GM12875 (cell line): ENCODE measurements at regions not wholly inside any gene's neighbourhood (a gene's known extent, or its start where the extent isn't known, plus 50 kb on each side); places are given as distances from the start of the nearest gene placed in this dataset.
"Not testable (repeated sequence)": the region's sequence is repeated elsewhere in the genome, so short reads cannot be mapped to it uniquely, and the experiment has no call there.

ENCODE experiments used
- H3K4me3 ChIP-seq: one replicate; pipeline ENCODE4 v1.5.1; 2011; ENCODE audit warnings: low read depth, low read length, control low read depth
- TF ChIP-seq, protein P1 (sequence below): IDR thresholded peaks from 2 replicates; pipeline ENCODE4 v1.5.1; 2011; ENCODE audit warnings: low read depth, mild to moderate bottlenecking, control low read depth, inconsistent platforms, low read length, moderate library complexity, borderline replicate concordance; ENCODE audit not compliant: insufficient read depth

DNA sequence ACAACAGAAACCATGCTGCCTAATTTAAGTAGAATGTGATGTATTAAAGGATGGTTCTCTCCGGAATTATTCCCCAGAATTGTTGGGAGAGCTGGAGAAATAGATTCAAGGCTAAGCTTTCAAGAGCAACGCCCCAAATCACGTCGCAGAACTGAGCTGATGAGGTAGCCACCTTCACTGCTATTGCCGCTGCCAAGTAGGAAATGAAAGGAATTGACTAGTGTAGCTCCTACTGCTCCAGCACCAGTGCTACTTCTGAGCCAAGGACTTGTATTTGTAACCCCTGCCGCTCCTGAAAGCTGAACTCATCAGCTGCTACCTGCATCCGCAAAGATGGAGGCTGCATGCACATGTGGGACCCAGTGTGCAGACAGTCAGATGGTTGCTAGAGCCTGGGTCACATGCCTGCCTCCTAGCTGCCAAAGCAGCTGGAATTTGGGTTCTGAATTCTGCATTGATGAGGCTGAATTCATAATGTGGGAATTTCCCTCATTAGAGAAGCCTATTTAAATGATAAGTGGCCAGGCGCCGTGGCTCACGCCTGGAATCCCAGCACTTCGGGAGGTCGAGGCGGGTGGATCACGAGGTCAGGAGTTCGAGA lies 173.9 kb downstream of the PDGFRA start:
- no peak overlapping the region for H3K4me3 ChIP-seq
- TF ChIP-seq, protein P1, sequence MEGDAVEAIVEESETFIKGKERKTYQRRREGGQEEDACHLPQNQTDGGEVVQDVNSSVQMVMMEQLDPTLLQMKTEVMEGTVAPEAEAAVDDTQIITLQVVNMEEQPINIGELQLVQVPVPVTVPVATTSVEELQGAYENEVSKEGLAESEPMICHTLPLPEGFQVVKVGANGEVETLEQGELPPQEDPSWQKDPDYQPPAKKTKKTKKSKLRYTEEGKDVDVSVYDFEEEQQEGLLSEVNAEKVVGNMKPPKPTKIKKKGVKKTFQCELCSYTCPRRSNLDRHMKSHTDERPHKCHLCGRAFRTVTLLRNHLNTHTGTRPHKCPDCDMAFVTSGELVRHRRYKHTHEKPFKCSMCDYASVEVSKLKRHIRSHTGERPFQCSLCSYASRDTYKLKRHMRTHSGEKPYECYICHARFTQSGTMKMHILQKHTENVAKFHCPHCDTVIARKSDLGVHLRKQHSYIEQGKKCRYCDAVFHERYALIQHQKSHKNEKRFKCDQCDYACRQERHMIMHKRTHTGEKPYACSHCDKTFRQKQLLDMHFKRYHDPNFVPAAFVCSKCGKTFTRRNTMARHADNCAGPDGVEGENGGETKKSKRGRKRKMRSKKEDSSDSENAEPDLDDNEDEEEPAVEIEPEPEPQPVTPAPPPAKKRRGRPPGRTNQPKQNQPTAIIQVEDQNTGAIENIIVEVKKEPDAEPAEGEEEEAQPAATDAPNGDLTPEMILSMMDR = no peak

DNA sequence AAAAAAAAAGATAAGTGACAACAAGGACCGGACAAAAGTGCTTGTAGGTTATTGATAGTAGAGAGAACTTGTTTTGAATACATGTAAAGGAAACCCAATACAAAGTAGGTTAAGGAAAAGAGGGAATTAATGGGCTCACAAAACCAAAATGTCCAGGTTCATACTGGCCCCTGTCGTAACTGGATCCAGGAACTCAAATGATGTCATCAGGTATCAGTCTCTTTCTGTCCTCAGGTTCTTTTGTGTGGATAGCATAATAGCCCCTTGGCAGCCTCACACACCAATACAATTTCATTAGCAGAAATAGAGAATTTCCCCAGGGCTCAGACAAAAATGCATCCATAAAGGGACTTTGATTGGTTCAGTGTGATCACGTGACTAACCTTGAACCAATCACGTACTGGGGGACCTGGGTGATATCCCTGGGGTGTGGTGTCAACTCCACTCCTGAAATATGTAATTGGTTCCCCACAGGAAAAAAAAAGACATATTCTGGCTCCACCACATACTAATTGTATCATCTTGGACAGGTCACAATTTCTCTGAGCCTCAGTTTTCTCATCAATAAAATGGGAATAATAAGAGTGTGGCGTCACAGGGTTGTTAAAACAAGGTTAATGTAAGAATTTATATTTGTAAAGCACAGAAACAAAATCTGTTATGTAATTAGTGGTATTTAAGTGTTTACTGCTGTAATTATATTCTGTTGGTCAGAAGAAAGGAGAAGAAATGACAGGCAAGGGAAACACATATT lies 174.8 kb downstream of the PDGFRA start:
- TF ChIP-seq, protein P1 = no peak
- no peak overlapping the region for H3K4me3 ChIP-seq

DNA sequence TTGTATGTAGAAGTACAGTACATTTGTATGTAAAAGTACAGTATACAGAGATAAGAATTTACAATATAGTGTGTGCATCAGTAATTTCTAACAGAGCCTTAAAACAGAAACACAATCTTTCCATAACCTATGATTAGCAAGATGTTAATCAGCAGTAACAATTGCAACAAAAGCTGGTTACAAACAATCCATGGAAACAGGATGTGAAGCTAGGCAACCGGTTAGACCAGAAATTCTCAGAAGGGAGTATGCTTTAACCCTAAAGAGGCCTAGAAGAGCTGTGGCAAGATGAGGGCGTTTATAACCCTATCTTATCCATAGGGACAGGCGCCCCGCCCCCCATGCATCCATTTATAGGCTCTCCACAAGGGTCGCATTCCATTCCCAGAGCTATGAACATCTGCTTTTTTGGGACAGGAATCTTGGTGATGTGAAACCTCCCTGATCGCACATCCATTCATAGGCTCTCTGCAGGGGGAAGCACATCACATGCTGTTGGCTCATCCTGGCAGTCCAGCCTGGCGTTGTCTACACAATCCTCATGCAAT lies 180.3 kb downstream of the PDGFRA start:
- H3K4me3 ChIP-seq = not testable (repeated sequence)

DNA sequence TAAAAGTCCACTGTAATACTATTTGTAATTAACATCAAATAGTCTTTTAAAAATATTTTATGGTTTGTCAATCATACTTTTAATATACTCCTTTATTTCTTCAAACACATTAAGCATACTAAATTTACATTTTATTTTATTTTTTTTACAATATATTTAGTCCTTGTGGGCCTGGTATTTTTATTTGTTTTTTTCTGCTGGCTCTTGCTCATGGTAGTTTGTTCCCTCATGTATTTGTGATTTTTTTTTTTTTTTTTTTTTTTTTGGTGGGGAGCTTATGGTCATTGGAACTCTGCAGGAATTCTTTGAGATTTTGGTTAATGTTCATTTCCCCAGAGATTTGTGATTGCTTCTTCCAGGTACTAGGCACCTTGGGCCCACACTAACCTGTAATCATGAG lies 185.5 kb downstream of the PDGFRA start:
- no peak overlapping the region for H3K4me3 ChIP-seq
- TF ChIP-seq, protein P1 = no peak

DNA sequence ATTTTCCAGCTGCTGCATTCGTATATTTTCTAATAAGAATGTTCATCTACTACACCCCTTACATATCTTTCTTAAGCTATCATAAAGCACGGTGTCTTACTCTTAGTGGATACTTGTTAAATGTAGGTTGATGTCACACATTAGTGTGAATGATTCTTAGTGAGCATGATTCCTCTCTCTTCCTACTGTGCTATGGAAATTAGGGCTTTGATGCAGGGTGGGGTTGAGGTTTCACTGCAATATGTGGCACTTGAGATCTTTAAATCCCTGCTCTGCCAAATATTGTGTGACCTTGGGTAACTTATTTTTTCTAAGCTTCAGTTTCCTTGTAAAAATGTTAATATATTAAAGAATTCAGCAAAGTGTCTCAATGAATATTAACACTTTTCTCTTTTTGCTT lies 188.4 kb downstream of the PDGFRA start:
- H3K4me3 ChIP-seq = no peak overlapping the region
- TF ChIP-seq, protein P1 = no peak

DNA sequence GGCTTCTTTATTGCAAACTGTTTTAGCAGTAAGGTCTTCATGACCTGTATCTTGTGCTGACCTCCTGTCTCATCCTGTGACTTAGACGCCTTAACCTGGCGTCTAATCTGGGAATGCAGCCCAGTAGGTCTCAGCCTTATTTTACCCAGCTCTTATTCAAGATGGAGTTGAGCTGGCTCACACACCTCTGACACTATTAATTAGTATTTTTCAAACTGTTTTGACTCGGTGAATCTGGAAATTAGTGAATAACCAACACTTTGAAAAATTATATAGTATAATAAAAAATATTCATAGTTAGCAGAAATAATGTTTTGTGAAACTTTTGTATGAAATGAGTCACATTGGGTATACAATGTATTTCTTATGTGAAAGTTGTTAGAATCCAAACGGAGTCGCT lies 189.4 kb downstream of the PDGFRA start:
- no peak overlapping the region for H3K4me3 ChIP-seq
- TF ChIP-seq, protein P1 = no peak

DNA sequence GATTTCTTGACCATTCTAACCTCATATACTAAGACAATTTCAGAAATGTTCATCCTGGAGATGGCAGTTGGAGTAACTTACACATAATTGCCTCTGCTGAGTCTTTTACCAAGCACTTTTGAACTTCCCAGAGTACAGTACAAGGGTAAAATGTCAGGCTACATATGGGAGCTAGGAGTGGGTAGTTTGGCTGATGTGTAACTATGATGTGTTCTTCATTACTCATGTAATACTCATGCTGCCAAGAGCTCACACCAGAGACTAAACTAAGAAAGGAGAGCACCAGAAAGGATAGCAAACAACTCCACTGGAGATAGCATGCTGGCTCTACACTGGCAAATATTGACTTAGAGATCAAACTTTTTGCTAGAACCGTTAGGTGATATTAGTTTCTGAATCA lies 194.0 kb downstream of the PDGFRA start:
- no peak overlapping the region for H3K4me3 ChIP-seq
- TF ChIP-seq, protein P1 = no peak
